ENCODE measurements at regions not wholly inside any gene's neighbourhood (a gene's known extent, or its start where the extent isn't known, plus 50 kb on each side); places are given as distances from the start of the nearest gene placed in this dataset.
"Not testable (repeated sequence)": the region's sequence is repeated elsewhere in the genome, so short reads cannot be mapped to it uniquely, and the experiment has no call there.

GRCh38 chr3:106104078-106104477 is 235.3 kb upstream of the CBLB start:
- H4K91ac ChIP-seq (ENCODE audit: low read depth, low read length): no peak overlapping the region
- H3K4me3 ChIP-seq (ENCODE audit: low read depth, low read length): no peak overlapping the region
- no peak overlapping the region for H4K8ac ChIP-seq (ENCODE audit: low read depth, low read length)
- H3K79me2 ChIP-seq (ENCODE audit: control insufficient read depth, insufficient read depth, low read length, poor library complexity): no peaks in the 10 kb centered on the region
- H3K36me3 ChIP-seq (ENCODE audit: control insufficient read depth in 1 of 2, insufficient read depth in 2 of 2, low read length in 2 of 2): no peaks in the 10 kb centered on the region
- H3K18ac ChIP-seq (ENCODE audit: low read length): no peak overlapping the region
- no peak overlapping the region for H3K4ac ChIP-seq (ENCODE audit: low read depth, low read length)
- no peak overlapping the region for H2BK120ac ChIP-seq (ENCODE audit: insufficient read depth, low read length, poor library complexity)
- peaks cover 2% of the 10 kb centered on the region for H3K9me3 ChIP-seq (ENCODE audit: insufficient read depth, low read depth, low read length)
- no CpG with 5 or more reads among the region's 4 CpGs for WGBS (ENCODE audit: extremely low coverage, insufficient coverage, insufficient read length)
- H3K27ac ChIP-seq (ENCODE audit: low read depth, low read length): no peak overlapping the region
- H3K23ac ChIP-seq (ENCODE audit: low read length): no peak overlapping the region
- no peaks in the 10 kb centered on the region for H3K27me3 ChIP-seq (ENCODE audit: insufficient read depth, low read length)
- H3K79me1 ChIP-seq (ENCODE audit: low read length): no peaks in the 10 kb centered on the region
- H4K12ac ChIP-seq (ENCODE audit: low read depth, low read length): no peak overlapping the region
- no peaks in the 10 kb centered on the region for H3K4me1 ChIP-seq (ENCODE audit: control insufficient read depth in 1 of 2, insufficient read depth in 2 of 2, low read length in 2 of 2)
- no peak for DNase-seq
- H3K14ac ChIP-seq (ENCODE audit: low read length): no peak overlapping the region
- no peak overlapping the region for H3K4me2 ChIP-seq (ENCODE audit: low read length)
- H2BK12ac ChIP-seq (ENCODE audit: low read length): no peak overlapping the region
- H3K9ac ChIP-seq (ENCODE audit: low read length): no peak overlapping the region
- no peak overlapping the region for H2AFZ ChIP-seq (ENCODE audit: insufficient read depth, low read length, poor library complexity)
- no peak overlapping the region for H2AK5ac ChIP-seq (ENCODE audit: low read length)
- no peak overlapping the region for H2BK5ac ChIP-seq (ENCODE audit: low read depth, low read length, poor library complexity)

DNA sequence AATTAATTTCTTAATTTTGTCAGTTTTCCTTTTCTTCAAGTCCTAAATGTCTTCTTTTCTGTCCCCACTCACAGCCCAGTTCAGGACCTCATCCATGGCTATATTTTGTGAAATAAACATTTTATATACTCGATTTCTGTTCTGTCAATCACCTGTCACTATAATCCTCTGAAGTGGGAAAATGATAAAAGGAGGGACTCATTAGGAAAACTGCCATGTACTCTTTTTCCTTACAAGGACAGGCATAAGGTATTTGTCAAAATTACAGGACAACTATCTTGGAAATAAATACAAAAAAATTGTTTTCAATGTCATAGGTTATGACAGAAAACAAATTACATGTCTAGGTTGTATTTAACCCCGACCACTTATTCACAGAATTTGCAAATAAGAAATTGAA is 240.1 kb upstream of the CBLB start:
- Histone ChIP-seq H3K4me2 (ENCODE audit: low read length) (no peak overlapping the region), H3K79me2 (ENCODE audit: control insufficient read depth, insufficient read depth, low read length, poor library complexity) (no peaks in the 10 kb centered on the region), H3K27me3 (ENCODE audit: insufficient read depth, low read length) (no peaks in the 10 kb centered on the region), H3K14ac (ENCODE audit: low read length) (no peak overlapping the region), H2BK120ac (ENCODE audit: insufficient read depth, low read length, poor library complexity) (no peak overlapping the region), H2BK5ac (ENCODE audit: low read depth, low read length, poor library complexity) (no peak overlapping the region), H3K4me3 (ENCODE audit: low read depth, low read length) (no peak overlapping the region), H3K23ac (ENCODE audit: low read length) (no peak overlapping the region), H3K18ac (ENCODE audit: low read length) (no peak overlapping the region), H2AK5ac (ENCODE audit: low read length) (no peak overlapping the region), H3K9ac (ENCODE audit: low read length) (no peak overlapping the region), H4K8ac (ENCODE audit: low read depth, low read length) (no peak overlapping the region), H2AFZ (ENCODE audit: insufficient read depth, low read length, poor library complexity) (no peak overlapping the region), H3K4me1 (ENCODE audit: control insufficient read depth in 1 of 2, insufficient read depth in 2 of 2, low read length in 2 of 2) (no peaks in the 10 kb centered on the region), H3K9me3 (ENCODE audit: insufficient read depth, low read depth, low read length) (peaks cover 2% of the 10 kb centered on the region), H2BK12ac (ENCODE audit: low read length) (no peak overlapping the region), H3K79me1 (ENCODE audit: low read length) (no peaks in the 10 kb centered on the region), H4K91ac (ENCODE audit: low read depth, low read length) (no peak overlapping the region), H3K4ac (ENCODE audit: low read depth, low read length) (no peak overlapping the region), H3K27ac (ENCODE audit: low read depth, low read length) (no peak overlapping the region), H4K12ac (ENCODE audit: low read depth, low read length) (no peak overlapping the region), H3K36me3 (ENCODE audit: control insufficient read depth in 1 of 2, insufficient read depth in 2 of 2, low read length in 2 of 2) (peaks cover 0 to 1% of the 10 kb centered on the region in 2 experiments)
- no CpG with 5 or more reads among the region's 2 CpGs for WGBS (ENCODE audit: extremely low coverage, insufficient coverage, insufficient read length)
- DNase-seq: no peak

DNA sequence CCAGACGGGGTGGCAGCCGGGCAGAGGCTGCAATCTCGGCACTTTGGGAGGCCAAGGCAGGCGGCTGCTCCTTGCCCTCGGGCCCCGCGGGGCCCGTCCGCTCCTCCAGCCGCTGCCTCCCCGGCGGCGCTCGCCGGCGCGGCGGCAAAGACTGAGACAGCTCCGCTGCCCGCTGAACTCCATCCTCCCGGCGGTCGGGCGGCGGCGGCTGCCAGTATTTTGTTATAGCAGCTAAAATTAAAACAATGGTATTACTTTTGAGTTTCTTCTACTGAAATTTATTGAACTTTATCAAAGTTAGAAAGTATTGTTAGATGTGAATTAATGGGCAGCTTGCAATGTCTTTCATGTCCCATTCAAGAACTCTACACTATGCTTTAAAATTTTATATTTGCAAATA is 243.7 kb upstream of the CBLB start:
- no CpG with 5 or more reads among the region's 26 CpGs for WGBS (ENCODE audit: extremely low coverage, insufficient coverage, insufficient read length)
- not testable (repeated sequence) for H3K9me3 ChIP-seq (ENCODE audit: insufficient read depth, low read depth, low read length)

GRCh38 chr3:106113747-106114146 is 244.9 kb upstream of the CBLB start:
- Histone ChIP-seq H3K79me1 (ENCODE audit: low read length) (peaks cover 8% of the 10 kb centered on the region), H3K4me1 (ENCODE audit: control insufficient read depth in 1 of 2, insufficient read depth in 2 of 2, low read length in 2 of 2) (peaks cover 0 to 5% of the 10 kb centered on the region in 2 experiments), H2AK5ac (ENCODE audit: low read length) (no peak overlapping the region), H3K23ac (ENCODE audit: low read length) (no peak overlapping the region), H3K27me3 (ENCODE audit: insufficient read depth, low read length) (no peaks in the 10 kb centered on the region), H4K8ac (ENCODE audit: low read depth, low read length) (no peak overlapping the region), H3K18ac (ENCODE audit: low read length) (no peak overlapping the region), H3K9ac (ENCODE audit: low read length) (no peak overlapping the region), H2BK120ac (ENCODE audit: insufficient read depth, low read length, poor library complexity) (no peak overlapping the region), H3K4ac (ENCODE audit: low read depth, low read length) (no peak overlapping the region), H3K27ac (ENCODE audit: low read depth, low read length) (no peak overlapping the region), H2BK12ac (ENCODE audit: low read length) (no peak overlapping the region), H3K4me3 (ENCODE audit: low read depth, low read length) (no peak overlapping the region), H2BK5ac (ENCODE audit: low read depth, low read length, poor library complexity) (no peak overlapping the region), H3K4me2 (ENCODE audit: low read length) (no peak overlapping the region), H4K91ac (ENCODE audit: low read depth, low read length) (no peak overlapping the region), H3K9me3 (ENCODE audit: insufficient read depth, low read depth, low read length) (peaks cover 4% of the 10 kb centered on the region), H2AFZ (ENCODE audit: insufficient read depth, low read length, poor library complexity) (no peak overlapping the region), H4K12ac (ENCODE audit: low read depth, low read length) (no peak overlapping the region), H3K79me2 (ENCODE audit: control insufficient read depth, insufficient read depth, low read length, poor library complexity) (peaks cover under 1% of the 10 kb centered on the region), H3K36me3 (ENCODE audit: control insufficient read depth in 1 of 2, insufficient read depth in 2 of 2, low read length in 2 of 2) (peaks cover 0 to 1% of the 10 kb centered on the region in 2 experiments), H3K14ac (ENCODE audit: low read length) (no peak overlapping the region)
- no peak for DNase-seq
- whole genome bisulfite sequencing (ENCODE audit: extremely low coverage, insufficient coverage, insufficient read length): no CpG with 5 or more reads among the region's 1 CpG

More for the DNA sequence above, 243.7 kb upstream of the CBLB start:
- not testable (repeated sequence) for DNase-seq; H2BK12ac ChIP-seq (ENCODE audit: low read length); H3K27me3 ChIP-seq (ENCODE audit: insufficient read depth, low read length); H4K12ac ChIP-seq (ENCODE audit: low read depth, low read length); H4K91ac ChIP-seq (ENCODE audit: low read depth, low read length); H2BK5ac ChIP-seq (ENCODE audit: low read depth, low read length, poor library complexity); H3K18ac ChIP-seq (ENCODE audit: low read length); H3K79me1 ChIP-seq (ENCODE audit: low read length); H2AFZ ChIP-seq (ENCODE audit: insufficient read depth, low read length, poor library complexity); H3K23ac ChIP-seq (ENCODE audit: low read length); H3K4me1 ChIP-seq (ENCODE audit: control insufficient read depth in 1 of 2, insufficient read depth in 2 of 2, low read length in 2 of 2); H4K8ac ChIP-seq (ENCODE audit: low read depth, low read length); H2AK5ac ChIP-seq (ENCODE audit: low read length); H3K27ac ChIP-seq (ENCODE audit: low read depth, low read length); H3K79me2 ChIP-seq (ENCODE audit: control insufficient read depth, insufficient read depth, low read length, poor library complexity); H3K36me3 ChIP-seq (ENCODE audit: control insufficient read depth in 1 of 2, insufficient read depth in 2 of 2, low read length in 2 of 2); H3K9ac ChIP-seq (ENCODE audit: low read length); H3K4me2 ChIP-seq (ENCODE audit: low read length); H3K14ac ChIP-seq (ENCODE audit: low read length); H3K4me3 ChIP-seq (ENCODE audit: low read depth, low read length); H2BK120ac ChIP-seq (ENCODE audit: insufficient read depth, low read length, poor library complexity); H3K4ac ChIP-seq (ENCODE audit: low read depth, low read length)

All from trophoblast cell (in vitro differentiated cells and primary cell).